GM19099 (cell line): ENCODE measurements at regions not wholly inside any gene's neighbourhood (a gene's known extent, or its start where the extent isn't known, plus 50 kb on each side); places are given as distances from the start of the nearest gene placed in this dataset.

Experiments
- POLR2A ChIP-seq: IDR thresholded peaks from 3 replicates; pipeline ENCODE4 v1.6.1; 2011; ENCODE audit warnings: low read depth; ENCODE audit not compliant: insufficient read length; ENCODE audit errors: extremely low read depth

GRCh38 chr13:79745081-79745480, 264.1 kb downstream of the NDFIP2 start:
- TF ChIP-seq POLR2A, result no peak

GRCh38 chr13:79742923-79743322, 262.0 kb downstream of the NDFIP2 start:
- TF ChIP-seq POLR2A, result no peak

- TF ChIP-seq POLR2A, result no peak
These were observed 260.0 kb downstream of the NDFIP2 start for GRCh38 chr13:79740991-79741390.

- no peak for TF ChIP-seq POLR2A
These were observed 255.4 kb downstream of the NDFIP2 start for GRCh38 chr13:79736356-79736755.

GRCh38 chr13:79735228-79735627, 254.3 kb downstream of the NDFIP2 start:
- TF ChIP-seq POLR2A, result no peak

- TF ChIP-seq POLR2A, result no peak
These were observed 246.1 kb downstream of the NDFIP2 start for GRCh38 chr13:79727086-79727485.

- no peak for TF ChIP-seq POLR2A
These were observed 244.9 kb downstream of the NDFIP2 start for GRCh38 chr13:79725841-79726240.

- no peak for TF ChIP-seq POLR2A
These were observed 243.6 kb downstream of the NDFIP2 start for GRCh38 chr13:79724348-79725103.

- no peak for TF ChIP-seq POLR2A
These were observed 242.6 kb downstream of the NDFIP2 start for GRCh38 chr13:79723519-79724024.

- TF ChIP-seq POLR2A, result no peak
These were observed 242.0 kb downstream of the NDFIP2 start for GRCh38 chr13:79722885-79723445.

GRCh38 chr13:79716191-79716590, 235.2 kb downstream of the NDFIP2 start:
- TF ChIP-seq POLR2A, result no peak

GRCh38 chr13:79711631-79712030, 230.7 kb downstream of the NDFIP2 start:
- no peak for TF ChIP-seq POLR2A

GRCh38 chr13:79710376-79710775, 229.4 kb downstream of the NDFIP2 start:
- no peak for TF ChIP-seq POLR2A

GRCh38 chr13:79709471-79709870, 228.5 kb downstream of the NDFIP2 start:
- no peak for TF ChIP-seq POLR2A

GRCh38 chr13:79703772-79704171, 222.8 kb downstream of the NDFIP2 start:
- TF ChIP-seq POLR2A, result no peak

- no peak for TF ChIP-seq POLR2A
These were observed 214.8 kb downstream of the NDFIP2 start for GRCh38 chr13:79695754-79696153.
